Heart left ventricle (tissue), 16 donors: ENCODE measurements at regions not wholly inside any gene's neighbourhood (a gene's known extent, or its start where the extent isn't known, plus 50 kb on each side); places are given as distances from the start of the nearest gene placed in this dataset.
A peak's percentile ranks its signal among the peaks of the same experiment; 100 is the strongest.

Source experiments
- ATAC-seq, 4 donors: fragments of 200-7000 bp; cut with Tn5 transposase; one replicate each; pipeline ENCODE4 v1.9.1; 2020 to 2022; ENCODE audit warnings: moderate library complexity in 4 of 4, mild to moderate bottlenecking in 3 of 4, moderate number of reproducible peaks in 1 of 4
- DNase-seq, 5 donors: peaks; one replicate each; pipeline ENCODE4 v3.0.0-alpha.2; 2020
- H3K27ac ChIP-seq, 12 donors: fragments of 200-600 bp; sonication (generic) in 4 of 12; one replicate each; pipeline versions ENCODE4 v1.5.0 to v1.8.0; 2016 to 2022; ENCODE audit warnings: mild to moderate bottlenecking in 2 of 12
- H3K27me3 ChIP-seq, 9 donors: fragments of 200-600 bp; sonication (generic) in 2 of 9; one replicate each; pipeline versions ENCODE4 v1.5.1 to v1.8.0; 2016 to 2022; ENCODE audit warnings: mild to moderate bottlenecking in 3 of 9
- H3K36me3 ChIP-seq, 9 donors: fragments of 200-600 bp; sonication (generic) in 2 of 9; one replicate each; pipeline versions ENCODE4 v1.5.0 to v1.8.0; 2018 to 2022; ENCODE audit warnings: mild to moderate bottlenecking in 2 of 9
- H3K4me1 ChIP-seq, 12 donors: fragments of 200-600 bp; sonication (generic) in 4 of 12; one replicate each; pipeline versions ENCODE4 v1.5.0 to v1.8.0; 2016 to 2022; ENCODE audit warnings: mild to moderate bottlenecking in 3 of 12
- H3K4me3 ChIP-seq, 12 donors: fragments of 200-600 bp; sonication (generic) in 4 of 12; one replicate each; pipeline versions ENCODE4 v1.5.0 to v1.8.0; 2017 to 2022; ENCODE audit warnings: mild to moderate bottlenecking in 9 of 12, moderate library complexity in 4 of 12
- H3K9me3 ChIP-seq, 12 donors: fragments of 200-600 bp; sonication (generic) in 4 of 12; one replicate each; pipeline versions ENCODE4 v1.5.0 to v1.8.0; 2016 to 2022; ENCODE audit warnings: mild to moderate bottlenecking in 1 of 12
- CTCF ChIP-seq, 12 donors: fragments of 200-600 bp; sonication (generic) in 4 of 12; IDR thresholded peaks; one replicate each; pipeline versions ENCODE4 v1.5.0 to v1.8.0; 2018 to 2022; ENCODE audit warnings: antibody characterized with exemption in 12 of 12, mild to moderate bottlenecking in 5 of 12
- POLR2A ChIP-seq, 2 donors: fragments of 450-650 bp; IDR thresholded peaks; one replicate each; pipeline ENCODE4 v1.6.1; 2017; ENCODE audit warnings: antibody characterized with exemption in 2 of 2, mild to moderate bottlenecking in 2 of 2, moderate library complexity in 2 of 2
- WGBS, 4 donors: extraction: QIAGEN DNeasy Blood & Tissue Kit in 2 of 4; methylation state at CpG; one replicate each; pipeline versions ENCODE4 v1.1.5 to v1.1.7; 2013 to 2018; 5-methylcytosine and 5-hydroxymethylcytosine counted together
- intact Hi-C, 10 donors: fragments of 100-400 bp; cut with DNase I; formaldehyde crosslinking; loops; one replicate each; pipeline versions ENCODE4 v1.11.1 to v1.14.2; 2022
- donor health status: ischemic (EF 13 %, LVEDD 7.1; RV severe dilation, severe dysfunction).
- donor health status: healthy with polysubstance abuse.
- donor health status: DM: no; HTN: yes; CAD: no.
- donor health status: DM: no; HTN: no; CAD: no.
- donor health status: ischemic (EF 25% LVEDD 6.9; RV normal size, moderate dysfunction).
- donor health status: ischemic (EF 25% LVEDD 5.7; RV mildly dilated, moderate dysfunction).
- donor health status: healthy.
- donor health status: DM: yes; HTN: yes; CAD: no.
- donor health status: ischemic (EF 35%, LVEDD 5.7; RV mildly dilated, moderate dysfunction).
- donor health status: nonischemic (EF 11% LVEDD 7.7; RV severe dilation, severe dysfunction).
- donor health status: DM: yes; HTN: yes; CAD: no.
- donor health status: PGD.
- donor health status: ischemic (EF 29% LVEDD 5.4; RV normal size, mild dysfunction).
- donor health status: nonischemic (EF 23%, LVEDD 6.1; RV moderate dilation, normal function).

- 81 to 96% (median 88%) methylated on average over 2 of the region's 2 CpGs for WGBS, 4 donors
- Histone ChIP-seq H3K36me3 (no peaks in the 10 kb centered on the region), H3K4me1 (peaks cover 0 to 5% (median 0%) of the 10 kb centered on the region in 12 donors), H3K27me3 (no peaks in the 10 kb centered on the region), H3K9me3 (no peaks in the 10 kb centered on the region), H3K27ac (peak overlapping the region in 4 of 12 donors; percentile 1 to 34 (median 18)), H3K4me3 (no peak overlapping the region)
- ATAC-seq: no peak
- TF ChIP-seq POLR2A (IDR thresholded peaks at IDR 0.05) (no peak), CTCF (IDR thresholded peaks at IDR 0.05) (no peak)
- no peak for DNase-seq
- intact Hi-C loops: no loop called here
Observed at GRCh38 chrX:132270021-132270420, 50.8 kb upstream of the RAP2C start.
